ENCODE measurements at regions not wholly inside any gene's neighbourhood (a gene's known extent, or its start where the extent isn't known, plus 50 kb on each side); places are given as distances from the start of the nearest gene placed in this dataset.

DNA sequence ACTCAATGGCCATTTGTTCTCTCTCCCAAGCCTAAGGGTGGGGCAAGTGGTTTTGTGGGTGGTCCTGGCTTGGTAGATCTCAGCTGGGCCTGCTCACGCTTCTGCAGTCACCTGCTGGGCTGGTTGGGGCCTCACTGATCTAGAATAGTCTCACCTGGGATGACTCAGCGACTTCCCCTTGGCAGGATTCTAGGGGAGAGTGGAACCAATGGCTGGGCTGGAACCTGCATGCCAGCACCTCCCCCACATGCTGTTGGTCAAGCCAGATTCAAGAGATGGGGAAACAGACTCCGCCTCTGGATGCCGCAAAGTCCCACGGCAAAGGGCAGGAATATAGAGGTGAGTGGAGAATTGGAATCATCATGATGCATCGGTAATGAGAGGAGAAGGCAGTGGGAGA is 292.9 kb upstream of the NPVF start:
- Histone ChIP-seq H3K27me3 (no peaks in the 10 kb centered on the region), H3K4me1 (no peaks in the 10 kb centered on the region), H3K4me3 (no peak overlapping the region), H3K9me3 (no peaks in the 10 kb centered on the region), H3K27ac (no peak overlapping the region), H3K36me3 (ENCODE audit: low read depth, missing control alignments) (no peaks in the 10 kb centered on the region)
- DNase-seq, result no peak
- 90 to 92% methylated on average over 6 of the region's 6 CpGs for WGBS, 2 donors
- TF ChIP-seq, protein P1, sequence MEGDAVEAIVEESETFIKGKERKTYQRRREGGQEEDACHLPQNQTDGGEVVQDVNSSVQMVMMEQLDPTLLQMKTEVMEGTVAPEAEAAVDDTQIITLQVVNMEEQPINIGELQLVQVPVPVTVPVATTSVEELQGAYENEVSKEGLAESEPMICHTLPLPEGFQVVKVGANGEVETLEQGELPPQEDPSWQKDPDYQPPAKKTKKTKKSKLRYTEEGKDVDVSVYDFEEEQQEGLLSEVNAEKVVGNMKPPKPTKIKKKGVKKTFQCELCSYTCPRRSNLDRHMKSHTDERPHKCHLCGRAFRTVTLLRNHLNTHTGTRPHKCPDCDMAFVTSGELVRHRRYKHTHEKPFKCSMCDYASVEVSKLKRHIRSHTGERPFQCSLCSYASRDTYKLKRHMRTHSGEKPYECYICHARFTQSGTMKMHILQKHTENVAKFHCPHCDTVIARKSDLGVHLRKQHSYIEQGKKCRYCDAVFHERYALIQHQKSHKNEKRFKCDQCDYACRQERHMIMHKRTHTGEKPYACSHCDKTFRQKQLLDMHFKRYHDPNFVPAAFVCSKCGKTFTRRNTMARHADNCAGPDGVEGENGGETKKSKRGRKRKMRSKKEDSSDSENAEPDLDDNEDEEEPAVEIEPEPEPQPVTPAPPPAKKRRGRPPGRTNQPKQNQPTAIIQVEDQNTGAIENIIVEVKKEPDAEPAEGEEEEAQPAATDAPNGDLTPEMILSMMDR (IDR thresholded peaks at IDR 0.05), result no peak
- no peak for TF ChIP-seq POLR2A (IDR thresholded peaks at IDR 0.05)
- intact Hi-C loops (cut with DNase I; ENCODE audit: low total_unique reads), result no loop called here

DNA sequence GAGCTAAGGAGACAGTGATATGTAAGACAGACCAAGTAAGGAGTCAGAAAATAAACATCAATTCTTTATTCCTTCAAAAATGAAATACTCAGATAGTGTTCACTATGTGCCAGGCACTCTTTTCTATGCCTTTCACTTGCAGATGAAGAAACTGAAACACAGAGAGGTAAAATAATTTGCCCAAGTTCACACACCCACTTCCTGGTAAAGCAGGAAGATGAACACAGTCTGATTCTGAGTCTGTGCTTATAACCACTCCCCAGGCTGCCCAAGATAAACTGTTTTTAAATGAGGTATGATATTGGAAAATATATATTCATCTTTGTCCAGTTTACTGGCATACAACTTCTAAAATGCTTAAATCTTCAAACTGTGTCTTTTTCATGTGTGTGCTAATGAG is 294.4 kb upstream of the NPVF start:
- H3K4me1 ChIP-seq, result no peaks in the 10 kb centered on the region
- no peaks in the 10 kb centered on the region for H3K36me3 ChIP-seq (ENCODE audit: low read depth, missing control alignments)
- TF ChIP-seq, protein P1 (IDR thresholded peaks at IDR 0.05), result no peak
- TF ChIP-seq POLR2A (IDR thresholded peaks at IDR 0.05), result no peak
- no peak overlapping the region for H3K27ac ChIP-seq
- no peak overlapping the region for H3K4me3 ChIP-seq
- no peaks in the 10 kb centered on the region for H3K27me3 ChIP-seq
- H3K9me3 ChIP-seq, result no peaks in the 10 kb centered on the region
- intact Hi-C loops (cut with DNase I; ENCODE audit: low total_unique reads), result no loop called here
- no peak for DNase-seq

DNA sequence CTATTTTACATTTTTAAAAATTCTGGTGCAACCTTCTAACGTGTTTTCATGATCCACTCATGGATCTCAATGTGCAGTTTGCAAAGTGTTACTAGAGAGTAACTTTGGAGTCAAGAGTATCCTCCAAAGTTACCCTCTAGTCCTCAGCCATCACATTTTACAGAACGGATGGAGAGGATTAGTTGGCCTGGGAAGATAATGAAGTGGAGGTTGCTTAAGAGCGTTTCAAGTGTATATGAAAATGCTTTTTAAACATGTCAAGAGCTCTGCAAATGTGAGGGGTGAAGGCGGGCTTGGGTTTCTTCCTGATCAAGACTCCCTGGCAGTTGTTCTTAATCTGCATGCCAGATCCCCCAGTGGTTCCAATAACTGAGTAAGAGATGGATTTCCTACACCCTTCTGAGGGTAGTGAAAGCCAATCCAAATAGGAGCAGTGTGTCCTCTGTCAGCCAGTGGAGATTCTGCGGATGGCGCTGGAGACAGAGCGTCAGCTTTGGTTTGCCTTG is 299.4 kb upstream of the NPVF start:
- TF ChIP-seq POLR2A (IDR thresholded peaks at IDR 0.05), result no peak
- TF ChIP-seq, protein P1 (IDR thresholded peaks at IDR 0.05), result no peak
- Histone ChIP-seq H3K27ac (no peak overlapping the region), H3K4me1 (no peaks in the 10 kb centered on the region), H3K27me3 (no peaks in the 10 kb centered on the region), H3K9me3 (no peaks in the 10 kb centered on the region), H3K36me3 (ENCODE audit: low read depth, missing control alignments) (no peaks in the 10 kb centered on the region), H3K4me3 (no peak overlapping the region)
- intact Hi-C loops (cut with DNase I; ENCODE audit: low total_unique reads), result no loop called here
- WGBS, 2 donors, result 92 to 95% methylated on average over 7 of the region's 7 CpGs
- DNase-seq, result no peak

DNA sequence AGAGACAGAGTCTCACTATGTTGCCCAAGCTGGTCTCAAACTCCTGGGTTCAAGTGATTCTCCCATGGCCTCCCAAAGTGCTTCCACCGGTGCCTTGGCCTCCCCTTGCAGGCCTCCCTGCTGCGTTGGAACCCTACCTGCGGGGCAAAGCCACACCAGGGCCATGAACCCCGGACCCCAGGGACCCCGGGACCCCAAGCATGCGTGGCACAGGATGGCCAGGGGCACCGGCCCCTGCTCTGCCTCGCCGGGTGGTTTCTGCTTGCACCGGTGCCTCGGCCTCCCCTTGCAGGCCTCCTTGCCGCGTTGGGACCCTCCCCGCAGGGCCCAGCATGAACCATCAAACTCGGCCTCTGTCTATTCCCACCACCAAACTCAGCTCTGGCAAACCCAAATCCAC is 301.0 kb upstream of the NPVF start:
- no peak for TF ChIP-seq POLR2A (IDR thresholded peaks at IDR 0.05)
- TF ChIP-seq, protein P1 (IDR thresholded peaks at IDR 0.05), result no peak
- Histone ChIP-seq H3K4me3 (no peak overlapping the region), H3K27me3 (no peaks in the 10 kb centered on the region), H3K36me3 (ENCODE audit: low read depth, missing control alignments) (no peaks in the 10 kb centered on the region), H3K27ac (no peak overlapping the region), H3K4me1 (no peaks in the 10 kb centered on the region), H3K9me3 (no peaks in the 10 kb centered on the region)
- no peak for DNase-seq
- intact Hi-C loops (cut with DNase I; ENCODE audit: low total_unique reads), result no loop called here
- WGBS, 2 donors, result 87 to 93% methylated on average over 15 of the region's 15 CpGs

DNA sequence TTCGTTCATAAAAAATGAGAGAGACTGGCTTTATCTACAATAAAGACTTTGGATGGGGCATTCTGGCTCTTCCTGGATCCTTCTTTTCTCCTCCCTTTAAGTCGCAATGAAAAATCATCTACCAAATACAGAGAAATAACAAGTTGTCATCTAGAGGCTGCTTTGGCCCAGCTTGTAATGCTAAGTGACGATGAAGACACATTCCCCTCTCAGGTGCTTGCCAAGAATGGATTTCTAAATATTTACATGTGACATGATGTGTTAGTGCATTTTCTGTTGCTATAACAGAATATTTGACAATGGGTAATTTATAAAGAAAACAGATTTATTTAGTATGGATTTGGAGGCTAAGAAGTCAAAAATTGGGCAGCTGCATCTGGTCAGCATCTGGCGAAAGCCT is 308.6 kb upstream of the NPVF start:
- no peaks in the 10 kb centered on the region for H3K9me3 ChIP-seq
- 93 to 95% methylated on average over 4 of the region's 4 CpGs for WGBS, 2 donors
- intact Hi-C loops (cut with DNase I; ENCODE audit: low total_unique reads), result no loop called here
- H3K27me3 ChIP-seq, result no peaks in the 10 kb centered on the region
- H3K4me3 ChIP-seq, result no peak overlapping the region
- H3K4me1 ChIP-seq, result peaks cover 10% of the 10 kb centered on the region
- no peak for DNase-seq
- no peak overlapping the region for H3K27ac ChIP-seq
- TF ChIP-seq, protein P1 (IDR thresholded peaks at IDR 0.05), result no peak
- no peaks in the 10 kb centered on the region for H3K36me3 ChIP-seq (ENCODE audit: low read depth, missing control alignments)

Measured in testis (tissue), 2 donors.